GM12875 (cell line): ENCODE measurements at regions not wholly inside any gene's neighbourhood (a gene's known extent, or its start where the extent isn't known, plus 50 kb on each side); places are given as distances from the start of the nearest gene placed in this dataset.

Source experiments
- H3K4me3 ChIP-seq: one replicate; pipeline ENCODE4 v1.5.1; 2011; ENCODE audit warnings: low read depth, low read length, control low read depth
- CTCF ChIP-seq: IDR thresholded peaks from 2 replicates; pipeline ENCODE4 v1.5.1; 2011; ENCODE audit warnings: low read depth, mild to moderate bottlenecking, control low read depth, inconsistent platforms, low read length, moderate library complexity, borderline replicate concordance; ENCODE audit not compliant: insufficient read depth

- TF ChIP-seq CTCF: no peak
- H3K4me3 ChIP-seq: no peak overlapping the region
These were observed 112.8 kb downstream of the CDC42EP3 start for GRCh38 chr2:37558623-37559022.

- H3K4me3 ChIP-seq: no peak overlapping the region
- no peak for TF ChIP-seq CTCF
These were observed 111.1 kb downstream of the CDC42EP3 start for GRCh38 chr2:37560241-37560848.

GRCh38 chr2:37560863-37561614 lies 110.4 kb downstream of the CDC42EP3 start:
- TF ChIP-seq CTCF: no peak
- H3K4me3 ChIP-seq: no peak overlapping the region

GRCh38 chr2:37561615-37562569 lies 109.5 kb downstream of the CDC42EP3 start:
- no peak overlapping the region for H3K4me3 ChIP-seq
- no peak for TF ChIP-seq CTCF

- no peak overlapping the region for H3K4me3 ChIP-seq
- no peak for TF ChIP-seq CTCF
These were observed 107.9 kb downstream of the CDC42EP3 start for GRCh38 chr2:37563375-37564015.

GRCh38 chr2:37564356-37564755 lies 107.1 kb downstream of the CDC42EP3 start:
- no peak overlapping the region for H3K4me3 ChIP-seq
- no peak for TF ChIP-seq CTCF
